Left lung (tissue), 4 donors: ENCODE measurements at regions not wholly inside any gene's neighbourhood (a gene's known extent, or its start where the extent isn't known, plus 50 kb on each side); places are given as distances from the start of the nearest gene placed in this dataset.
A peak's percentile ranks its signal among the peaks of the same experiment; 100 is the strongest.

Experiments
- ATAC-seq: fragments of 200-7000 bp; cut with Tn5 transposase; one replicate; pipeline ENCODE4 v1.9.1; 2020; ENCODE audit warnings: moderate library complexity
- DNase-seq, 4 donors: peaks; one replicate each; pipeline ENCODE4 v3.0.0-alpha.2; 2013 to 2020
- H3K27ac ChIP-seq, 2 donors: fragments of 200-600 bp; sonication (generic) in 1 of 2; one replicate each; pipeline versions ENCODE4 v1.5.0 to v1.8.0; 2020 to 2021
- H3K27me3 ChIP-seq, 2 donors: fragments of 200-600 bp; sonication (generic) in 1 of 2; one replicate each; pipeline versions ENCODE4 v1.5.0 to v1.8.0; 2020 to 2021
- H3K36me3 ChIP-seq, 2 donors: fragments of 200-600 bp; sonication (generic) in 1 of 2; one replicate each; pipeline versions ENCODE4 v1.5.0 to v1.8.0; 2020 to 2021
- H3K4me1 ChIP-seq, 2 donors: fragments of 200-600 bp; one replicate each; pipeline ENCODE4 v1.8.0; 2021
- H3K4me3 ChIP-seq, 2 donors: fragments of 200-600 bp; sonication (generic) in 1 of 2; one replicate each; pipeline versions ENCODE4 v1.5.0 to v1.8.0; 2020 to 2021; ENCODE audit warnings: mild to moderate bottlenecking in 1 of 2
- H3K9me3 ChIP-seq, 2 donors: fragments of 200-600 bp; sonication (generic) in 1 of 2; one replicate each; pipeline versions ENCODE4 v1.5.0 to v1.8.0; 2020 to 2021
- CTCF ChIP-seq, 2 donors: fragments of 200-600 bp; sonication (generic) in 1 of 2; IDR thresholded peaks; one replicate each; pipeline versions ENCODE4 v1.5.0 to v1.8.0; 2021; ENCODE audit warnings: antibody characterized with exemption in 2 of 2
- intact Hi-C, 2 donors: fragments of 100-400 bp; cut with DNase I; formaldehyde crosslinking; loops; one replicate each; pipeline versions ENCODE4 v1.11.2 to v1.14.2; 2022
- donor health status: DM: no; HTN: yes; CAD: no.
- donor health status: DM: no; HTN: no; CAD: no.

DNA sequence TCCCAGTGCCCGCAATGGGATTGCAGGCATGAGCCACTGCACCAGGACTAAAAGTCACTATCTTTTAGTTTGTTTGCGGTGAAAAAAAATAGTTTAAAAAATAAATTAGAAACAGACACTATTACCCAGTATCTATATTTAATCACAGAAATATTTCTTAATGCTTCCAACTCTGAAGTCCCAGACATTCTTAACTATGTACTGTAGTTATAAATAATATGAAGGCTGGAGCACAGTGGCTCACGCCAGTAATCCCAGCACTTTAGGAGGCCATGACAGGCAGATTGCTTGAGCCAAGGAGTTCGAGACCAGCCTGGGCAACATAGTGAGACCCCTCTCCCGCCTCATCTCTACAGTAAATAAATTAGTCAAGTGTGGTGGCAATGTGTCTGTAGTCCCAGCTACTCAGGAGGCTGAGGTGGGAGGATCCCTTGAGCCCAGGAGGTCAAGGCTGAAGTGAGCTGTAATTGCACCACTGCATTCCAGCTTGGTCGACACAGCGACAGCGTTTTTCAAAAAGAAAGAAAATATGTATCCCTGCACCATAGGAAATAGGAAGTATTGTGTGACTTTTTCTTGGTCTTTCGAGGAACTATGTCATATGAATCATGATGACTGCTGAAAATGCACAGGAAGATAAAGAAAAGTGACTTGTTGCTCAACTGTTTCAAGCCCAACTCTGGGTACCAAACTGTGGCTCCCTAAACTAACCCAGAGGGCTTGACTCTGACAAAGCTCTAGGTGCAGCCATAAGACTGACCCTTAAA is 74.9 kb upstream of the STEAP1B start:
- peaks cover 18 to 76% of the 10 kb centered on the region in 2 donors for H3K4me1 ChIP-seq
- ATAC-seq, result no peak
- intact Hi-C loops, result no loop called here

DNA sequence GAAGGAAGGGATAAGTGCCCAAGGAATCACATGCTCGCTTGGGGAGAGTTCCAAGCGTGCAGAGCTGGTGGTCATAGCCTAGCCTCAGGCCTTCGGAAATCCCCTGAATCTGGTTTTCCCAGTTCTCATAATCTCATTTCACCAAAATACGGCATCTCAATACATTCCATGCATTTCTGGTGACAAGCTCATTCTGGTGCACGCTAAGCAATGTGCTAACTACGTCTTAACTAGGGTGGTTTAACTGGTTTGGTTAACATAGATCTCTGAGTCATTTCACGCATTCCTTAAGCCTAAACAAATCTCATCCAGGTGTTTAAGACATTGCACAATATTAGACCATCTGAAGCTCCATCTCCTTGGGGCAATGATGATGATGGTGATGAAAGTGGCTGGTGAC is 72.9 kb upstream of the STEAP1B start:
- H3K27ac ChIP-seq, result no peak overlapping the region
- no peak for TF ChIP-seq CTCF (IDR thresholded peaks at IDR 0.05)
- ATAC-seq (no peak), DNase-seq (no peak)
- no peaks in the 10 kb centered on the region for H3K9me3 ChIP-seq
- intact Hi-C loops, result no loop called here
- H3K4me1 ChIP-seq, result peaks cover 17 to 78% of the 10 kb centered on the region in 2 donors
- H3K36me3 ChIP-seq, result no peaks in the 10 kb centered on the region
- H3K4me3 ChIP-seq, result no peak overlapping the region
- no peaks in the 10 kb centered on the region for H3K27me3 ChIP-seq

More for the DNA sequence above, 74.9 kb upstream of the STEAP1B start:
- Histone ChIP-seq H3K27me3 (no peaks in the 10 kb centered on the region), H3K27ac (peak overlapping the region in 1 of 2 donors; percentile 86), H3K4me3 (no peak overlapping the region), H3K36me3 (no peaks in the 10 kb centered on the region), H3K9me3 (no peaks in the 10 kb centered on the region)
- no peak for TF ChIP-seq CTCF (IDR thresholded peaks at IDR 0.05)
- no peak for DNase-seq

- Histone ChIP-seq H3K27ac (peak overlapping the region in 1 of 2 donors; percentile 8), H3K4me1 (peaks cover 11 to 72% of the 10 kb centered on the region in 2 donors), H3K9me3 (no peaks in the 10 kb centered on the region), H3K27me3 (no peaks in the 10 kb centered on the region), H3K4me3 (no peak overlapping the region), H3K36me3 (no peaks in the 10 kb centered on the region)
- ATAC-seq, result no peak
- no peak for TF ChIP-seq CTCF (IDR thresholded peaks at IDR 0.05)
- DNase-seq, result no peak
- intact Hi-C loops, result no loop called here
These were observed 72.3 kb upstream of the STEAP1B start for GRCh38 chr7:22572292-22572691.

- H3K27ac ChIP-seq, result peak overlapping the region in 1 of 2 donors; percentile 8
- H3K9me3 ChIP-seq, result no peaks in the 10 kb centered on the region
- no peaks in the 10 kb centered on the region for H3K36me3 ChIP-seq
- TF ChIP-seq CTCF (IDR thresholded peaks at IDR 0.05), result no peak
- ATAC-seq (peak; percentile 28), DNase-seq (no peak)
- intact Hi-C loops, result no loop called here
- H3K4me1 ChIP-seq, result peaks cover 8 to 70% of the 10 kb centered on the region in 2 donors
- no peak overlapping the region for H3K4me3 ChIP-seq
- no peaks in the 10 kb centered on the region for H3K27me3 ChIP-seq
These were observed 71.8 kb upstream of the STEAP1B start for GRCh38 chr7:22571766-22572165.

- peak overlapping the region in 1 of 2 donors; percentile 64 for H3K27ac ChIP-seq
- peaks cover 25 to 70% of the 10 kb centered on the region in 2 donors for H3K4me1 ChIP-seq
- no peak overlapping the region for H3K4me3 ChIP-seq
- no peak for TF ChIP-seq CTCF (IDR thresholded peaks at IDR 0.05)
- DNase-seq, result peak in 2 of 4 donors; percentile 60 to 81
- H3K9me3 ChIP-seq, result no peaks in the 10 kb centered on the region
- H3K36me3 ChIP-seq, result no peaks in the 10 kb centered on the region
- no peaks in the 10 kb centered on the region for H3K27me3 ChIP-seq
- ATAC-seq, result peak; percentile 26
- intact Hi-C loops, result no loop called here
These were observed 69.8 kb upstream of the STEAP1B start for GRCh38 chr7:22569586-22570321.
